Osteocyte (in vitro differentiated cells): ENCODE measurements at regions not wholly inside any gene's neighbourhood (a gene's known extent, or its start where the extent isn't known, plus 50 kb on each side); places are given as distances from the start of the nearest gene placed in this dataset.

ENCODE experiments used
- DNase-seq: peaks from one replicate; pipeline ENCODE4 v3.0.0; 2021; ENCODE audit warnings: mixed read lengths; ENCODE audit not compliant: unreplicated experiment; ENCODE audit errors: extremely low spot score
- H3K27ac Mint-ChIP-seq: one replicate; pipeline ENCODE4 v1.8.0; 2021; ENCODE audit warnings: mild to moderate bottlenecking, mixed read lengths; ENCODE audit not compliant: unreplicated experiment
- H3K27me3 Mint-ChIP-seq: one replicate; pipeline ENCODE4 v1.8.0; 2021; ENCODE audit warnings: mixed read lengths; ENCODE audit not compliant: unreplicated experiment
- H3K36me3 Mint-ChIP-seq: one replicate; pipeline ENCODE4 v1.8.0; 2021; ENCODE audit warnings: mixed read lengths; ENCODE audit not compliant: unreplicated experiment
- H3K4me1 Mint-ChIP-seq: one replicate; pipeline ENCODE4 v1.8.0; 2021; ENCODE audit warnings: mixed read lengths; ENCODE audit not compliant: unreplicated experiment
- H3K4me3 Mint-ChIP-seq: one replicate; pipeline ENCODE4 v1.8.0; 2021; ENCODE audit warnings: mild to moderate bottlenecking, moderate library complexity, mixed read lengths; ENCODE audit not compliant: unreplicated experiment
- H3K9me3 Mint-ChIP-seq: one replicate; pipeline ENCODE4 v1.8.0; 2021; ENCODE audit warnings: mixed read lengths; ENCODE audit not compliant: unreplicated experiment
- TF ChIP-seq, protein P1 (sequence below): fragments of 200-600 bp; sonication (generic); IDR thresholded peaks from 2 replicates; pipeline ENCODE4 v1.5.0; 2021; ENCODE audit warnings: antibody characterized with exemption, mild to moderate bottlenecking, moderate library complexity

DNA sequence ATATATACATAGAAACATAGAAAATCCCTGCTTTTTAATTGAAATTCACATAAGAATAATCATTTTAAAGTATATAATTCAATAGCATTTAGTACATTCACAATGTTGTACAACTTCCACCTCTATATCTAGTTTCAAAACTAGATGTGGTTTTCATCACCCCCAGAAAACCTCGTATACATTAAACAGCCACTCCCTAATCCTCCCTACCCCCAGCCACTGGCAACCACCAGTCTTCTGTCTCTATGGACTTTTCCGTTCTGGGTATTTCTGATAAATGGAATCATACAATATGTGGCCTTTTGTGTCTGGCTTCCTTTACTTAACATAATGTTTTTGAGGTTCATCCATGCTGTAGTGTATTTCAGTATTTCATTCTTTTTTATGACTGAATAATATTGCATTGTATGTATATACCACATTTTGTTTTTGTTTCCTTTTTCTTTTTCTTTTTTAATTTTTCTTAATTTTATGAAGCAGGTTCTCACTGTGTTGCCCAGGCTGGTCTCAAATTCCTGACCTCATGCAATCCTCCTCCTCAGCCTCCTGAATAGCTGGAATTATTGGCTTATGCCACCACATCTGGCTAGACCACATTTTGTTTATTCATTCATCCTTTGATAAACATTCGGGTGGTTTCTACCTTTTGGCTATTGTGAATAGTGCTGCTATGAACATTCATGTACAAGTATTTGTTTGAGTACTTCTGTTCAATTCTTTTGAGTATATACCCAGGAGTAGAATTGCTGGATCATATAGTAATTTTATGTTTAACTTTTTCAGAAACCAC is 50.6 kb upstream of the RNF152 start:
- Mint-ChIP-seq H3K4me3 (no peak overlapping the region), H3K27ac (no peak overlapping the region), H3K27me3 (no peaks in the 10 kb centered on the region), H3K4me1 (peaks cover 49% of the 10 kb centered on the region), H3K36me3 (peaks cover 2% of the 10 kb centered on the region), H3K9me3 (peaks cover 7% of the 10 kb centered on the region)
- DNase-seq: no peak
- TF ChIP-seq, protein P1, sequence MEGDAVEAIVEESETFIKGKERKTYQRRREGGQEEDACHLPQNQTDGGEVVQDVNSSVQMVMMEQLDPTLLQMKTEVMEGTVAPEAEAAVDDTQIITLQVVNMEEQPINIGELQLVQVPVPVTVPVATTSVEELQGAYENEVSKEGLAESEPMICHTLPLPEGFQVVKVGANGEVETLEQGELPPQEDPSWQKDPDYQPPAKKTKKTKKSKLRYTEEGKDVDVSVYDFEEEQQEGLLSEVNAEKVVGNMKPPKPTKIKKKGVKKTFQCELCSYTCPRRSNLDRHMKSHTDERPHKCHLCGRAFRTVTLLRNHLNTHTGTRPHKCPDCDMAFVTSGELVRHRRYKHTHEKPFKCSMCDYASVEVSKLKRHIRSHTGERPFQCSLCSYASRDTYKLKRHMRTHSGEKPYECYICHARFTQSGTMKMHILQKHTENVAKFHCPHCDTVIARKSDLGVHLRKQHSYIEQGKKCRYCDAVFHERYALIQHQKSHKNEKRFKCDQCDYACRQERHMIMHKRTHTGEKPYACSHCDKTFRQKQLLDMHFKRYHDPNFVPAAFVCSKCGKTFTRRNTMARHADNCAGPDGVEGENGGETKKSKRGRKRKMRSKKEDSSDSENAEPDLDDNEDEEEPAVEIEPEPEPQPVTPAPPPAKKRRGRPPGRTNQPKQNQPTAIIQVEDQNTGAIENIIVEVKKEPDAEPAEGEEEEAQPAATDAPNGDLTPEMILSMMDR: no peak
